Upper lobe of right lung (tissue), 1 donor: ENCODE measurements at regions not wholly inside any gene's neighbourhood (a gene's known extent, or its start where the extent isn't known, plus 50 kb on each side); places are given as distances from the start of the nearest gene placed in this dataset.

ENCODE experiments used
- ATAC-seq: fragments of 200-7000 bp; cut with Tn5 transposase; one replicate; pipeline ENCODE4 v1.9.1; 2020; ENCODE audit warnings: mild to moderate bottlenecking, moderate library complexity
- DNase-seq: peaks from one replicate; pipeline ENCODE4 v3.0.0-alpha.2; 2020
- H3K27ac ChIP-seq: fragments of 200-600 bp; one replicate; pipeline ENCODE4 v1.8.0; 2022
- H3K27me3 ChIP-seq: fragments of 200-600 bp; one replicate; pipeline ENCODE4 v1.8.0; 2022; ENCODE audit warnings: mild to moderate bottlenecking
- H3K36me3 ChIP-seq: fragments of 200-600 bp; one replicate; pipeline ENCODE4 v1.8.0; 2022
- H3K4me1 ChIP-seq: fragments of 200-600 bp; one replicate; pipeline ENCODE4 v1.8.0; 2022
- H3K4me3 ChIP-seq: fragments of 200-600 bp; one replicate; pipeline ENCODE4 v1.8.0; 2022; ENCODE audit warnings: mild to moderate bottlenecking
- H3K9me3 ChIP-seq: fragments of 200-600 bp; one replicate; pipeline ENCODE4 v1.8.0; 2022
- CTCF ChIP-seq: fragments of 200-600 bp; IDR thresholded peaks from one replicate; pipeline ENCODE4 v1.8.0; 2022; ENCODE audit warnings: antibody characterized with exemption
- intact Hi-C: fragments of 100-400 bp; cut with DNase I; formaldehyde crosslinking; loops from one replicate; pipeline ENCODE4 v1.11.0; 2022
- donor health status: DM: no; HTN: yes; CAD: no; lungs with severe emphysema.

GRCh38 chr6:14722704-14723103 lies 523.2 kb upstream of the JARID2 start:
- Histone ChIP-seq H3K9me3 (no peaks in the 10 kb centered on the region), H3K4me1 (peaks cover 36% of the 10 kb centered on the region), H3K27me3 (no peaks in the 10 kb centered on the region), H3K36me3 (no peaks in the 10 kb centered on the region), H3K4me3 (no peak overlapping the region), H3K27ac (no peak overlapping the region)
- TF ChIP-seq CTCF, result no peak
- intact Hi-C loops, result no loop called here
- peak; percentile 31 for ATAC-seq
- no peak for DNase-seq

- Histone ChIP-seq H3K27me3 (no peaks in the 10 kb centered on the region), H3K4me1 (peaks cover 43% of the 10 kb centered on the region), H3K27ac (no peak overlapping the region), H3K36me3 (no peaks in the 10 kb centered on the region), H3K4me3 (no peak overlapping the region), H3K9me3 (no peaks in the 10 kb centered on the region)
- intact Hi-C loops, result no loop called here
- DNase-seq (no peak), ATAC-seq (no peak)
- no peak for TF ChIP-seq CTCF
Measured at GRCh38 chr6:14723535-14724086, 522.3 kb upstream of the JARID2 start.

- Histone ChIP-seq H3K4me1 (peaks cover 41% of the 10 kb centered on the region), H3K9me3 (no peaks in the 10 kb centered on the region), H3K27ac (no peak overlapping the region), H3K36me3 (no peaks in the 10 kb centered on the region), H3K27me3 (no peaks in the 10 kb centered on the region), H3K4me3 (no peak overlapping the region)
- DNase-seq (no peak), ATAC-seq (no peak)
- intact Hi-C loops, result no loop called here
- no peak for TF ChIP-seq CTCF
Measured at GRCh38 chr6:14724549-14724948, 521.3 kb upstream of the JARID2 start.

GRCh38 chr6:14726816-14727493 lies 518.9 kb upstream of the JARID2 start:
- Histone ChIP-seq H3K4me1 (peaks cover 30% of the 10 kb centered on the region), H3K36me3 (no peaks in the 10 kb centered on the region), H3K4me3 (no peak overlapping the region), H3K9me3 (no peaks in the 10 kb centered on the region), H3K27me3 (no peaks in the 10 kb centered on the region), H3K27ac (no peak overlapping the region)
- TF ChIP-seq CTCF, result no peak
- intact Hi-C loops, result no loop called here
- ATAC-seq (peak; percentile 32), DNase-seq (no peak)

- H3K27ac ChIP-seq, result peak overlapping the region; percentile 48
- ATAC-seq, result peak; percentile 89
- intact Hi-C loops, result no loop called here
Measured at GRCh38 chr6:14727494-14728395, 518.1 kb upstream of the JARID2 start.

More at GRCh38 chr6:14727494-14728395, 518.1 kb upstream of the JARID2 start:
- Histone ChIP-seq H3K4me3 (no peak overlapping the region), H3K9me3 (no peaks in the 10 kb centered on the region), H3K36me3 (no peaks in the 10 kb centered on the region), H3K4me1 (peaks cover 30% of the 10 kb centered on the region), H3K27me3 (no peaks in the 10 kb centered on the region)
- no peak for TF ChIP-seq CTCF
- no peak for DNase-seq
